ENCODE measurements at regions not wholly inside any gene's neighbourhood (a gene's known extent, or its start where the extent isn't known, plus 50 kb on each side); places are given as distances from the start of the nearest gene placed in this dataset.

GRCh38 chr2:137836671-137837070 is 127.6 kb upstream of the HNMT start:
- Histone ChIP-seq H4K20me1 (ENCODE audit: insufficient read depth, low read length) (no peaks in the 10 kb centered on the region), H3K4me3 (ENCODE audit: low read depth, low read length, poor library complexity, severe bottlenecking) (no peak overlapping the region), H3K9me2 (ENCODE audit: low read depth, low read length) (no peaks in the 10 kb centered on the region), H3K27me3 (ENCODE audit: insufficient read depth, low read length) (no peaks in the 10 kb centered on the region), H3K9me3 (ENCODE audit: low read length) (no peaks in the 10 kb centered on the region), H3K9ac (ENCODE audit: low read length) (no peak overlapping the region), H3K4me1 (ENCODE audit: insufficient read depth, low read length, severe bottlenecking) (no peaks in the 10 kb centered on the region), H3K4me2 (ENCODE audit: low read length) (no peak overlapping the region), H2AFZ (ENCODE audit: low read length) (no peak overlapping the region), H3K36me3 (ENCODE audit: insufficient read depth, low read length) (no peaks in the 10 kb centered on the region), H3K79me2 (ENCODE audit: insufficient read depth, low read length) (no peaks in the 10 kb centered on the region), H3K27ac (ENCODE audit: low read depth, low read length, poor library complexity, severe bottlenecking) (no peak overlapping the region), H3F3A (ENCODE audit: insufficient read depth, low read length) (no peaks in the 10 kb centered on the region)
- TF ChIP-seq CTCF (IDR thresholded peaks at IDR 0.05; ENCODE audit: low read length) (no peak), EZH2 (IDR thresholded peaks at IDR 0.05; ENCODE audit: borderline replicate concordance, low read length) (no peak)

- Histone ChIP-seq H3K4me1 (ENCODE audit: insufficient read depth, low read length, severe bottlenecking) (no peaks in the 10 kb centered on the region), H3K9me3 (ENCODE audit: low read length) (no peaks in the 10 kb centered on the region), H3F3A (ENCODE audit: insufficient read depth, low read length) (no peaks in the 10 kb centered on the region), H3K27ac (ENCODE audit: low read depth, low read length, poor library complexity, severe bottlenecking) (no peak overlapping the region), H3K36me3 (ENCODE audit: insufficient read depth, low read length) (no peaks in the 10 kb centered on the region), H3K4me3 (ENCODE audit: low read depth, low read length, poor library complexity, severe bottlenecking) (no peak overlapping the region), H4K20me1 (ENCODE audit: insufficient read depth, low read length) (no peaks in the 10 kb centered on the region), H3K9me2 (ENCODE audit: low read depth, low read length) (no peaks in the 10 kb centered on the region), H3K79me2 (ENCODE audit: insufficient read depth, low read length) (no peaks in the 10 kb centered on the region), H3K4me2 (ENCODE audit: low read length) (no peak overlapping the region), H3K27me3 (ENCODE audit: insufficient read depth, low read length) (no peaks in the 10 kb centered on the region), H3K9ac (ENCODE audit: low read length) (no peak overlapping the region), H2AFZ (ENCODE audit: low read length) (no peak overlapping the region)
- TF ChIP-seq CTCF (IDR thresholded peaks at IDR 0.05; ENCODE audit: low read length) (no peak), EZH2 (IDR thresholded peaks at IDR 0.05; ENCODE audit: borderline replicate concordance, low read length) (no peak)
These were observed 126.4 kb upstream of the HNMT start for GRCh38 chr2:137837830-137838229.

GRCh38 chr2:137838255-137839092 is 125.8 kb upstream of the HNMT start:
- Histone ChIP-seq H3K36me3 (ENCODE audit: insufficient read depth, low read length) (no peaks in the 10 kb centered on the region), H3K4me1 (ENCODE audit: insufficient read depth, low read length, severe bottlenecking) (no peaks in the 10 kb centered on the region), H3K9me3 (ENCODE audit: low read length) (no peaks in the 10 kb centered on the region), H3K9me2 (ENCODE audit: low read depth, low read length) (no peaks in the 10 kb centered on the region), H3K9ac (ENCODE audit: low read length) (no peak overlapping the region), H3F3A (ENCODE audit: insufficient read depth, low read length) (no peaks in the 10 kb centered on the region), H3K27me3 (ENCODE audit: insufficient read depth, low read length) (no peaks in the 10 kb centered on the region), H4K20me1 (ENCODE audit: insufficient read depth, low read length) (no peaks in the 10 kb centered on the region), H3K4me3 (ENCODE audit: low read depth, low read length, poor library complexity, severe bottlenecking) (no peak overlapping the region), H3K27ac (ENCODE audit: low read depth, low read length, poor library complexity, severe bottlenecking) (no peak overlapping the region), H3K4me2 (ENCODE audit: low read length) (no peak overlapping the region), H2AFZ (ENCODE audit: low read length) (no peak overlapping the region), H3K79me2 (ENCODE audit: insufficient read depth, low read length) (no peaks in the 10 kb centered on the region)
- TF ChIP-seq EZH2 (IDR thresholded peaks at IDR 0.05; ENCODE audit: borderline replicate concordance, low read length) (no peak), CTCF (IDR thresholded peaks at IDR 0.05; ENCODE audit: low read length) (peak; percentile 71)

All from OCI-LY1 (cell line).